Femur (tissue), 1 donor: ENCODE measurements at regions not wholly inside any gene's neighbourhood (a gene's known extent, or its start where the extent isn't known, plus 50 kb on each side); places are given as distances from the start of the nearest gene placed in this dataset.
"Not testable (repeated sequence)": the region's sequence is repeated elsewhere in the genome, so short reads cannot be mapped to it uniquely, and the experiment has no call there.

Experiments
- DNase-seq: peaks from one replicate; pipeline ENCODE4 v3.0.0-alpha.2; 2017

DNA sequence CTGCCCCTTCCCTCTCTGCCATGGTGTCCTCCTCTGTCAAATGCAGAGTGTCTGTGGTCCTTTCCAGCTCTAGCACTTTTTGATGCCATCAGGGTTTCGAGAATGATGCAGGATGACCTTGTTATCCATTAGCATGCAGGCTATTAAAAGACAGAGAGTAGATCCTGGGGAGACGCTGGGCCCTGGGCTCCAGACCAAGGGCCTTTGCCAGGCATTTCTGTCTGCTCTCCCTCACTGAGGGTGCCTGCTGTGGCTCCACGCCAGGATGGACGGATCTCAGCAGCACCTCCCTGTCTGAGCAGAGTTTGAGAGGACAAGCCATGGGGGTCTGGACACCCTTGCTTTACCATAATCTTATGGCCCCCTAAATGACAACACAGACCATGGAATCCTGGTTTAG, 110.8 kb upstream of the CD82 start:
- no peak for DNase-seq

GRCh38 chr11:44456544-44457300, 108.7 kb upstream of the CD82 start:
- no peak for DNase-seq

DNA sequence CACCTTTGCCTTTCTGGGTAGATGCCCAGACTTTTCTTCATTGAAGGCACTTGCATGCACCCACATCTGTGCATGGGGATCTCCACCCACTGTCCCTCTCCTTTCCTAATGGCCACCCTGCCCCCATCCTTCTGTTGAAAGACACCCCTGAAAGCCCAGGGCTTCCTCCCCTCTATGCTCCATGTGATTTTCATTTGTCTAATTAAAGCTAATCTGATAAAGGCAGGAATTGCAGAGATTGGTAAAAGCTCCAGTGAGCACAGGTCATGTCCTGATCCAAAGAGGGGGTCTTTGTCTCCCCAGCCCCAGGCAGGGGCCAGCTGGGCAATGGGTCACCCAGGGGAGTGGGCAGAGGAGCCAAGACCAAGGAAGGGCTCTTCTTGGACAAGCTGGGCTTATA, 107.6 kb upstream of the CD82 start:
- no peak for DNase-seq

GRCh38 chr11:44463751-44464150, 101.7 kb upstream of the CD82 start:
- no peak for DNase-seq

- no peak for DNase-seq
These were observed 100.7 kb upstream of the CD82 start for GRCh38 chr11:44464741-44465140.

- DNase-seq, result peak; percentile 36
These were observed 98.8 kb upstream of the CD82 start for GRCh38 chr11:44466531-44467205.

GRCh38 chr11:44467413-44467812, 98.0 kb upstream of the CD82 start:
- DNase-seq, result no peak

DNA sequence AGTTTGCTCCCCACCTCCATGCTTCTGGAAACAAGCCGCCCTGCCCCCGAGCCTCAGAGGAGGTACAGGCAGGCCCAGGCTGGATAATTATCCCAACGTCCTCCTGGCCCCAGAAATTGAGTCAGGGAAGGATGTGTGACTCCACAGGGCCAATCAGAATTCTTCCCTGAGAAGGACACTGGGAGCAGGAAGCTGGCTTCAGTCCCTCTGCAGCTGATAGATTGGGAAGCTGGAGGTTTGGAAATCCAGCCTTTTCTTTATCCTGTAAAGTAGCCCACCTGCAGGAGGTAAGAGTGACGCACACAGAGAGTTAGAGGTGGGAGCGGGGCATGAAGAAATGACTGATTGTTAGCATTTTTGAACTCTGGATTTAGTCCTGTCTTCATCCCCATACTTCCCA, 97.5 kb upstream of the CD82 start:
- DNase-seq, result no peak

DNA sequence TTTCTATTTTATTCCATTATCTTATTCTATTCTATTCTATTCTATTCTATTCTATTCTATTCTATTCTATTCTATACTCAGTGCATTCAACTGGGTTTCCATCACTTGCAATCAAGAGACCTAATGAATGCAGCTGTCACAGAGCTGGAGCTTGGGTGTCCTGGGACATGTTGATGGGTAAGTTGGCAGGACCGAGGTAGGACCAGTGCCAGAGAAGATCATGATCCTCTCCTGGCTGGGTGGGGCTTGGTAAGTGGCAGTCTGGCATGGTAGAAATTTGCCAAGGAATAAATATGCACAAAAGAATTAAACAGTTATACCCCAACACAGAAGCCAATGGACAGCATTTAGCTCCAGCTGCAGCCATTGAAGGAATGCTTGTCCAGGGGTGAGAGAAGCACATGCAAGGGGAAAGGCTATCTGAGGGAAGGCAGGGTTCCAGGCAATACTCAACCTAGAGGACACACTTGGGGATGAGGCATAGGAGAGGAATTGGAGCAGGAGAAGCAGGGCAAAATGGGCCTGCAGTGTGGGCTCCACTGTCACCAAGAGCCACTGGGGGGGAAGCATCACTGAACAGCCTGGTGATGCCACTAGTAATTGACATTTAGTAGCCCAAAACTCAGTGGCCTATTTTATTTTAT, 97.0 kb upstream of the CD82 start:
- no peak for DNase-seq

GRCh38 chr11:44469412-44469811, 96.1 kb upstream of the CD82 start:
- no peak for DNase-seq

DNA sequence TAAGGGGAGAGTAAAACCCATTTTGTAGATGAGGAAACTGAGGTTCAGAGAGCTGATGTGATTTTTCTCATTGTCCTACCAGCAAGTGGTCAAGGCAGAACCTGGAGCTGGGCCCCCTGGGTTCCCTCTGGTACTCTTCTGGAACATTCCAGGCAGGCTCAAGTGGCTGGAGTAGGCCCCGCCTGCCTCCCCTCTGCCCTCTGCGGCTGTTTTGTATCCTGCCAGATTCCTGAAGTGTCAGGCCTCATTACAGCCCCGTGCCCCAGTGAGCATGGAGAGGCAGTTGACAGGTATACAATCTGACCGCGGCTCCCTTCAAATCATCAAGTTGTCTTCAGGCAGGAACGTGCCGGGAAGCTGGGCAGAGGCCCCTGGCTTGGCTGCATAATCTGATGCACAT, 94.6 kb upstream of the CD82 start:
- DNase-seq, result no peak

GRCh38 chr11:44471603-44472002, 93.9 kb upstream of the CD82 start:
- no peak for DNase-seq

- DNase-seq, result no peak
These were observed 92.5 kb upstream of the CD82 start for GRCh38 chr11:44472916-44473315.

- no peak for DNase-seq
These were observed 90.8 kb upstream of the CD82 start for GRCh38 chr11:44474702-44475101.

- DNase-seq, result no peak
These were observed 90.3 kb upstream of the CD82 start for GRCh38 chr11:44475114-44475686.

DNA sequence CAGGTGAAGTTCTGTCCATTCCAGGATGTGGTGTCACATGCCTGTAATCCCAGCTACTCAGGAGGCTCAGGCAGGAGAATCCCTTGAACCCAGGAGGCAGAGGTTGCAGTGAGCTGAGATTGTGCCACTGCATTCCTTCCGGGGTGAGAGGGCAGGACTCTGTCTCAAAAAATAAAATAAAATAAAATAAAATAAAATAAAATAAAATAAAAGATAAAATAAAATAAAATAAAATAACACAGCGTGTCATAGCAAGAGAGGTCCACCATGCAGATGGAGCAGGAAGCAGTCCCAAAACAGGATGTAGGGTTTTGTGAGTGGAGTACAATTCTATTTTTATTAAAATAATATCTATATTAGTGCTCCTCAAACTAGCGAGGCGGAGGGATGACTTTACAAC, 83.1 kb upstream of the CD82 start:
- DNase-seq, result not testable (repeated sequence)

- no peak for DNase-seq
These were observed 81.4 kb upstream of the CD82 start for GRCh38 chr11:44483919-44484610.

- DNase-seq, result peak; percentile 63
These were observed 77.1 kb upstream of the CD82 start for GRCh38 chr11:44488165-44488965.

- DNase-seq, result no peak
These were observed 72.1 kb upstream of the CD82 start for GRCh38 chr11:44493383-44493782.

DNA sequence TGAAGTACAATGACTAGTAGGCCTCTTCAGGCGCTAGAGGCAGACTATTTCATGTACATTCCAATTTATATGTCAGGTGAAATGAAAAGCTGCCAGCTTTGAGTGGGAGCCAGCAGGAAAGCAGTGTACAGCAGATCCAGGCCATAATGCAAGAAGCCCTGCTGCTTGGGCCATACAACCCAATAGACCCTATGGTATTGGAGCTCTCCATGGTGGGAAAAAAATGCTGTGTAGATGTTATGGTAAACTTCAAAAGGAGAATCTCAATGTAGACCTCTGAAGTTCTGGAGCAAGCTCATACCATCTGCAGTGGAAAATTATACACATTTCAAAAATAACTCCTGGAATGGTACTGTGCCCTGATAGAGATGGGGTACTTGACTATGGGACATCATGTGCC, 71.5 kb upstream of the CD82 start:
- DNase-seq, result no peak

- DNase-seq, result no peak
These were observed 70.7 kb upstream of the CD82 start for GRCh38 chr11:44494785-44495184.

GRCh38 chr11:44496391-44496790, 69.1 kb upstream of the CD82 start:
- DNase-seq, result no peak
